ENCODE measurements at regions not wholly inside any gene's neighbourhood (a gene's known extent, or its start where the extent isn't known, plus 50 kb on each side); places are given as distances from the start of the nearest gene placed in this dataset.

DNA sequence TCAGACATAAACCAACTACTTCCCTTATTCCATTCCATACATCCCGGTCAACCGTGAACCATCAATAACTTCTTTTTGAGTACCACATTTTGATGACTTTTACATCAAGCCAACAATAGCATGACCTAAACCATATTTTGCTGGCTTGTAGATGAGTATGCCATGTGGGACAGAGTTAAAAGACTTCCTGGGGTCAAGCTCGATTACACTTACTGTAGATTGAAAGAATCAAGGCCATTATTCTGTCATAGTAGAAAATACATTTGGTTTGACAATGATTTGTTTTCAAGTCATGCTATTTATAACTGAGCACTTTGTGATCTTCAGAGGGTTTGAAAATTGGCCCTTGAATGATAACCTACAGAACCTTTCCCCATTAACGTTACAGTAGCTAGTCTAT lies 1086.9 kb upstream of the PCDH20 start:
- no peak for DNase-seq (ENCODE audit: low spot score)
- Histone ChIP-seq H3K9ac (ENCODE audit: low read depth in 1 of 2, low read length in 2 of 2) (no peak overlapping the region), H3K27ac (ENCODE audit: low read depth in 1 of 2, low read length in 2 of 2) (no peak overlapping the region), H3K4me3 (ENCODE audit: low read depth in 1 of 3, low read length in 3 of 3) (no peak overlapping the region), H3K4me1 (ENCODE audit: control insufficient read depth in 4 of 4, insufficient read depth in 4 of 4, low read length in 3 of 4) (no peaks in the 10 kb centered on the region), H3K9me3 (ENCODE audit: control insufficient read depth in 4 of 4, low read length in 3 of 4) (no peaks in the 10 kb centered on the region), H3K27me3 (ENCODE audit: control insufficient read depth in 4 of 4, insufficient read depth in 4 of 4, low read length in 3 of 4) (no peaks in the 10 kb centered on the region), H3K36me3 (ENCODE audit: control insufficient read depth in 4 of 4, insufficient read depth in 3 of 4, low read depth in 1 of 4, low read length in 3 of 4) (no peaks in the 10 kb centered on the region)
- 82% methylated on average over 4 of the region's 4 CpGs for WGBS
- TF ChIP-seq JUND (IDR thresholded peaks at IDR 0.05) (no peak), GABPA (IDR thresholded peaks at IDR 0.05 in 1 of 2, conservative IDR thresholded peaks at IDR 0.05 in 1 of 2) (no peak), EGR1 (IDR thresholded peaks at IDR 0.05; ENCODE audit: low read depth in 2 of 2) (no peak), FOXA1 (IDR thresholded peaks at IDR 0.05) (no peak), FOXA2 (IDR thresholded peaks at IDR 0.05) (no peak), NR2F2 (IDR thresholded peaks at IDR 0.05) (no peak), RXRA (IDR thresholded peaks at IDR 0.05) (no peak), YY1 (IDR thresholded peaks at IDR 0.05) (no peak), HNF4G (IDR thresholded peaks at IDR 0.05) (no peak), TAF1 (conservative IDR thresholded peaks at IDR 0.05) (no peak), SP1 (IDR thresholded peaks at IDR 0.05) (no peak), HNF4A (conservative IDR thresholded peaks at IDR 0.05) (no peak)
- TF ChIP-seq, protein P1, sequence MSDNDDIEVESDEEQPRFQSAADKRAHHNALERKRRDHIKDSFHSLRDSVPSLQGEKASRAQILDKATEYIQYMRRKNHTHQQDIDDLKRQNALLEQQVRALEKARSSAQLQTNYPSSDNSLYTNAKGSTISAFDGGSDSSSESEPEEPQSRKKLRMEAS (IDR thresholded peaks at IDR 0.05): no peak
- TF ChIP-seq, protein P2, sequence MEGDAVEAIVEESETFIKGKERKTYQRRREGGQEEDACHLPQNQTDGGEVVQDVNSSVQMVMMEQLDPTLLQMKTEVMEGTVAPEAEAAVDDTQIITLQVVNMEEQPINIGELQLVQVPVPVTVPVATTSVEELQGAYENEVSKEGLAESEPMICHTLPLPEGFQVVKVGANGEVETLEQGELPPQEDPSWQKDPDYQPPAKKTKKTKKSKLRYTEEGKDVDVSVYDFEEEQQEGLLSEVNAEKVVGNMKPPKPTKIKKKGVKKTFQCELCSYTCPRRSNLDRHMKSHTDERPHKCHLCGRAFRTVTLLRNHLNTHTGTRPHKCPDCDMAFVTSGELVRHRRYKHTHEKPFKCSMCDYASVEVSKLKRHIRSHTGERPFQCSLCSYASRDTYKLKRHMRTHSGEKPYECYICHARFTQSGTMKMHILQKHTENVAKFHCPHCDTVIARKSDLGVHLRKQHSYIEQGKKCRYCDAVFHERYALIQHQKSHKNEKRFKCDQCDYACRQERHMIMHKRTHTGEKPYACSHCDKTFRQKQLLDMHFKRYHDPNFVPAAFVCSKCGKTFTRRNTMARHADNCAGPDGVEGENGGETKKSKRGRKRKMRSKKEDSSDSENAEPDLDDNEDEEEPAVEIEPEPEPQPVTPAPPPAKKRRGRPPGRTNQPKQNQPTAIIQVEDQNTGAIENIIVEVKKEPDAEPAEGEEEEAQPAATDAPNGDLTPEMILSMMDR (IDR thresholded peaks at IDR 0.05; ENCODE audit: low read depth, low read length, missing input control): no peak
- TF ChIP-seq, protein P3, sequence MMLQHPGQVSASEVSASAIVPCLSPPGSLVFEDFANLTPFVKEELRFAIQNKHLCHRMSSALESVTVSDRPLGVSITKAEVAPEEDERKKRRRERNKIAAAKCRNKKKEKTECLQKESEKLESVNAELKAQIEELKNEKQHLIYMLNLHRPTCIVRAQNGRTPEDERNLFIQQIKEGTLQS (IDR thresholded peaks at IDR 0.05): no peak
- TF ChIP-seq, protein P4, sequence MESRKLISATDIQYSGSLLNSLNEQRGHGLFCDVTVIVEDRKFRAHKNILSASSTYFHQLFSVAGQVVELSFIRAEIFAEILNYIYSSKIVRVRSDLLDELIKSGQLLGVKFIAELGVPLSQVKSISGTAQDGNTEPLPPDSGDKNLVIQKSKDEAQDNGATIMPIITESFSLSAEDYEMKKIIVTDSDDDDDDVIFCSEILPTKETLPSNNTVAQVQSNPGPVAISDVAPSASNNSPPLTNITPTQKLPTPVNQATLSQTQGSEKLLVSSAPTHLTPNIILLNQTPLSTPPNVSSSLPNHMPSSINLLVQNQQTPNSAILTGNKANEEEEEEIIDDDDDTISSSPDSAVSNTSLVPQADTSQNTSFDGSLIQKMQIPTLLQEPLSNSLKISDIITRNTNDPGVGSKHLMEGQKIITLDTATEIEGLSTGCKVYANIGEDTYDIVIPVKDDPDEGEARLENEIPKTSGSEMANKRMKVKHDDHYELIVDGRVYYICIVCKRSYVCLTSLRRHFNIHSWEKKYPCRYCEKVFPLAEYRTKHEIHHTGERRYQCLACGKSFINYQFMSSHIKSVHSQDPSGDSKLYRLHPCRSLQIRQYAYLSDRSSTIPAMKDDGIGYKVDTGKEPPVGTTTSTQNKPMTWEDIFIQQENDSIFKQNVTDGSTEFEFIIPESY (IDR thresholded peaks at IDR 0.05): no peak
- TF ChIP-seq, protein P5, sequence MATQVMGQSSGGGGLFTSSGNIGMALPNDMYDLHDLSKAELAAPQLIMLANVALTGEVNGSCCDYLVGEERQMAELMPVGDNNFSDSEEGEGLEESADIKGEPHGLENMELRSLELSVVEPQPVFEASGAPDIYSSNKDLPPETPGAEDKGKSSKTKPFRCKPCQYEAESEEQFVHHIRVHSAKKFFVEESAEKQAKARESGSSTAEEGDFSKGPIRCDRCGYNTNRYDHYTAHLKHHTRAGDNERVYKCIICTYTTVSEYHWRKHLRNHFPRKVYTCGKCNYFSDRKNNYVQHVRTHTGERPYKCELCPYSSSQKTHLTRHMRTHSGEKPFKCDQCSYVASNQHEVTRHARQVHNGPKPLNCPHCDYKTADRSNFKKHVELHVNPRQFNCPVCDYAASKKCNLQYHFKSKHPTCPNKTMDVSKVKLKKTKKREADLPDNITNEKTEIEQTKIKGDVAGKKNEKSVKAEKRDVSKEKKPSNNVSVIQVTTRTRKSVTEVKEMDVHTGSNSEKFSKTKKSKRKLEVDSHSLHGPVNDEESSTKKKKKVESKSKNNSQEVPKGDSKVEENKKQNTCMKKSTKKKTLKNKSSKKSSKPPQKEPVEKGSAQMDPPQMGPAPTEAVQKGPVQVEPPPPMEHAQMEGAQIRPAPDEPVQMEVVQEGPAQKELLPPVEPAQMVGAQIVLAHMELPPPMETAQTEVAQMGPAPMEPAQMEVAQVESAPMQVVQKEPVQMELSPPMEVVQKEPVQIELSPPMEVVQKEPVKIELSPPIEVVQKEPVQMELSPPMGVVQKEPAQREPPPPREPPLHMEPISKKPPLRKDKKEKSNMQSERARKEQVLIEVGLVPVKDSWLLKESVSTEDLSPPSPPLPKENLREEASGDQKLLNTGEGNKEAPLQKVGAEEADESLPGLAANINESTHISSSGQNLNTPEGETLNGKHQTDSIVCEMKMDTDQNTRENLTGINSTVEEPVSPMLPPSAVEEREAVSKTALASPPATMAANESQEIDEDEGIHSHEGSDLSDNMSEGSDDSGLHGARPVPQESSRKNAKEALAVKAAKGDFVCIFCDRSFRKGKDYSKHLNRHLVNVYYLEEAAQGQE (IDR thresholded peaks at IDR 0.05): no peak

DNA sequence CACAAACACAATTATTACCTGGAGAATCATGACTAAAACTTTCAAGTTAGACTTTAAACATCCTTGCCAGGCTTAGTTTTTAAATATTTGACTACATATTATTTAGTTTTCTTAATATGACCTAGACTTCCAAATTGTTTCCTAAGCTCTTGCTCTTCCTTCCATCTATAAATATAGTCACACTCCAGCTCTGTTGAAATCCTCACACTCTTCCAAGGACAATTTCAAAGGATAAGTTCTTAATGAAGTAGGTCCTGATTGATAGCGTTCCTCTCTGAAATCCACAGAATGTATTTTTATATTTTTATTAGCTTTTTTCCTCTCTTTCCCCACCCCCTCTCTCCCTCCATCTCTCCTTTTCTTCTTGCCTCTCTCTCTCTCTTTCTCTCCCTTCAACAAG lies 1074.1 kb upstream of the PCDH20 start:
- H3K9me3 ChIP-seq (ENCODE audit: control insufficient read depth in 4 of 4, low read length in 3 of 4): no peaks in the 10 kb centered on the region
- no peak overlapping the region for H3K27ac ChIP-seq (ENCODE audit: low read depth in 1 of 2, low read length in 2 of 2)
- TF ChIP-seq HNF4A (conservative IDR thresholded peaks at IDR 0.05) (no peak), FOXA1 (IDR thresholded peaks at IDR 0.05) (no peak), HNF4G (IDR thresholded peaks at IDR 0.05) (no peak), NR2F2 (IDR thresholded peaks at IDR 0.05) (no peak), FOXA2 (IDR thresholded peaks at IDR 0.05) (no peak)
- H3K36me3 ChIP-seq (ENCODE audit: control insufficient read depth in 4 of 4, insufficient read depth in 3 of 4, low read depth in 1 of 4, low read length in 3 of 4): no peaks in the 10 kb centered on the region
- no peak overlapping the region for H3K9ac ChIP-seq (ENCODE audit: low read depth in 1 of 2, low read length in 2 of 2)
- 90% methylated on average over 1 of the region's 1 CpG for WGBS
- DNase-seq (ENCODE audit: low spot score): no peak
- H3K4me3 ChIP-seq (ENCODE audit: low read depth in 1 of 3, low read length in 3 of 3): no peak overlapping the region
- no peaks in the 10 kb centered on the region for H3K4me1 ChIP-seq (ENCODE audit: control insufficient read depth in 4 of 4, insufficient read depth in 4 of 4, low read length in 3 of 4)
- peaks cover 0 to 3% (median 0%) of the 10 kb centered on the region in 4 donors for H3K27me3 ChIP-seq (ENCODE audit: control insufficient read depth in 4 of 4, insufficient read depth in 4 of 4, low read length in 3 of 4)

Data from liver (tissue), 8 donors.